ENCODE measurements at regions not wholly inside any gene's neighbourhood (a gene's known extent, or its start where the extent isn't known, plus 50 kb on each side); places are given as distances from the start of the nearest gene placed in this dataset.

- ChIA-PET RAD21 (ENCODE audit: low non-redundant PET in 1 of 2, low total read pairs in 2 of 2, uncharacterized antibody in 2 of 2, unreplicated experiment in 2 of 2) (no interaction called here), CTCF (no interaction called here), POLR2A (no interaction called here)
- no peak for TF ChIP-seq SP1 (IDR thresholded peaks at IDR 0.05; ENCODE audit: low read depth)
- TF ChIP-seq EZH2 (IDR thresholded peaks at IDR 0.05): no peak
- TF ChIP-seq JUND (IDR thresholded peaks at IDR 0.05): no peak
- TF ChIP-seq MAX (IDR thresholded peaks at IDR 0.05): no peak
- no peak for TF ChIP-seq SIN3A (IDR thresholded peaks at IDR 0.05; ENCODE audit: low read depth)
- TF ChIP-seq FOSL1 (IDR thresholded peaks at IDR 0.05; ENCODE audit: low read depth): no peak
- no peak for TF ChIP-seq EZH2phosphoT487 (IDR thresholded peaks at IDR 0.05; ENCODE audit: borderline replicate concordance)
- no peak for TF ChIP-seq CEBPB (IDR thresholded peaks at IDR 0.05; ENCODE audit: low read depth)
- no peak for TF ChIP-seq ZNF274 (IDR thresholded peaks at IDR 0.05; ENCODE audit: low read depth, low read length)
- no peak for TF ChIP-seq ELF1 (IDR thresholded peaks at IDR 0.05; ENCODE audit: borderline replicate concordance, low read depth)
- no peak for TF ChIP-seq ATF3 (IDR thresholded peaks at IDR 0.05)
- TF ChIP-seq CBX3 (IDR thresholded peaks at IDR 0.05; ENCODE audit: low read depth): no peak
- no peak for TF ChIP-seq POLR2AphosphoS5 (IDR thresholded peaks at IDR 0.05; ENCODE audit: low read depth, low read length)
- H3K9me3 ChIP-seq (ENCODE audit: control insufficient read depth in 1 of 2, insufficient read depth in 1 of 2, low read depth in 1 of 2, low read length in 2 of 2): no peaks in the 10 kb centered on the region
- no peaks in the 10 kb centered on the region for H3K4me1 ChIP-seq (ENCODE audit: control insufficient read depth in 1 of 2, insufficient read depth in 2 of 2, low read length in 2 of 2)
- H3K9ac ChIP-seq (ENCODE audit: low read length): no peak overlapping the region
- BruUV-seq (replicated peaks): no TSS peak
- no peak overlapping the region for H3K27ac ChIP-seq (ENCODE audit: low read depth, low read length)
- H2AFZ ChIP-seq (ENCODE audit: low read depth, low read length, poor library complexity, severe bottlenecking): no peak overlapping the region
- H4K20me1 ChIP-seq (ENCODE audit: insufficient read depth): no peaks in the 10 kb centered on the region
- no peak overlapping the region for H3K4me3 ChIP-seq (replicated peaks in 1 of 2; ENCODE audit: low read depth in 1 of 2, low read length in 2 of 2)
- no peak for ATAC-seq
- H3K36me3 ChIP-seq (ENCODE audit: control insufficient read depth in 1 of 2, insufficient read depth in 2 of 2, low read length in 2 of 2): no peaks in the 10 kb centered on the region
- H3K9me2 ChIP-seq (ENCODE audit: insufficient read depth): no peaks in the 10 kb centered on the region
- intact Hi-C loops (cut with micrococcal nuclease): no loop called here
- H3K4me2 ChIP-seq (ENCODE audit: low read length): no peak overlapping the region
- H3K79me2 ChIP-seq (ENCODE audit: insufficient read depth, low read length): no peaks in the 10 kb centered on the region
- no peaks in the 10 kb centered on the region for H3K27me3 ChIP-seq (ENCODE audit: insufficient read depth, low read length)
- DNase-seq (ENCODE audit: low read depth, low spot score): no peak
Observed at GRCh38 chr2:10196948-10197696, 74.6 kb downstream of the RRM2 start.
